ENCODE measurements at regions not wholly inside any gene's neighbourhood (a gene's known extent, or its start where the extent isn't known, plus 50 kb on each side); places are given as distances from the start of the nearest gene placed in this dataset.
A peak's percentile ranks its signal among the peaks of the same experiment; 100 is the strongest.

GRCh38 chr1:5662086-5662743 is 330.0 kb downstream of the NPHP4 start:
- TF ChIP-seq POLR2A (IDR thresholded peaks at IDR 0.05) (no peak), CTCF (IDR thresholded peaks at IDR 0.05) (no peak)
- DNase-seq (ENCODE audit: low spot score in 2 of 2) = peak in 1 of 2 donors; percentile 76
- 78% methylated on average over 9 of the region's 9 CpGs for WGBS, 2 donors
- no peak overlapping the region for H3K4me3 ChIP-seq (ENCODE audit: low read depth, poor library complexity, severe bottlenecking)
- intact Hi-C loops (cut with DNase I; ENCODE audit: low total_unique reads) = no loop called here

GRCh38 chr1:5661196-5662085 is 330.8 kb downstream of the NPHP4 start:
- 80 to 84% methylated on average over 21 to 22 of the region's 24 CpGs for WGBS, 2 donors
- TF ChIP-seq POLR2A (IDR thresholded peaks at IDR 0.05) = no peak
- TF ChIP-seq CTCF (IDR thresholded peaks at IDR 0.05) = no peak
- peak in 1 of 2 donors; percentile 84 for DNase-seq (ENCODE audit: low spot score in 2 of 2)
- intact Hi-C loops (cut with DNase I; ENCODE audit: low total_unique reads) = no loop called here
- H3K4me3 ChIP-seq (ENCODE audit: low read depth, poor library complexity, severe bottlenecking) = no peak overlapping the region

- intact Hi-C loops (cut with DNase I; ENCODE audit: low total_unique reads) = no loop called here
- 24 to 27% methylated on average over 13 of the region's 13 CpGs for WGBS, 2 donors
- no peak overlapping the region for H3K4me3 ChIP-seq (ENCODE audit: low read depth, poor library complexity, severe bottlenecking)
- no peak for TF ChIP-seq CTCF (IDR thresholded peaks at IDR 0.05)
- TF ChIP-seq POLR2A (IDR thresholded peaks at IDR 0.05) = no peak
- peak; percentile 41 to 77 for DNase-seq (ENCODE audit: low spot score in 2 of 2)
Observed at GRCh38 chr1:5660141-5660935, 331.9 kb downstream of the NPHP4 start.

GRCh38 chr1:5659606-5660005 is 332.6 kb downstream of the NPHP4 start:
- TF ChIP-seq CTCF (IDR thresholded peaks at IDR 0.05) (no peak), POLR2A (IDR thresholded peaks at IDR 0.05) (no peak)
- DNase-seq (ENCODE audit: low spot score in 2 of 2) = peak in 1 of 2 donors; percentile 77
- WGBS, 2 donors = 65 to 66% methylated on average over 3 of the region's 3 CpGs
- intact Hi-C loops (cut with DNase I; ENCODE audit: low total_unique reads) = no loop called here
- no peak overlapping the region for H3K4me3 ChIP-seq (ENCODE audit: low read depth, poor library complexity, severe bottlenecking)

- WGBS, 2 donors = 48 to 63% methylated on average over 16 of the region's 16 CpGs
- H3K4me3 ChIP-seq (ENCODE audit: low read depth, poor library complexity, severe bottlenecking) = no peak overlapping the region
- intact Hi-C loops (cut with DNase I; ENCODE audit: low total_unique reads) = no loop called here
- peak; percentile 54 to 84 for DNase-seq (ENCODE audit: low spot score in 2 of 2)
- TF ChIP-seq CTCF (IDR thresholded peaks at IDR 0.05) = no peak
- TF ChIP-seq POLR2A (IDR thresholded peaks at IDR 0.05) = no peak
Observed at GRCh38 chr1:5658340-5659316, 333.6 kb downstream of the NPHP4 start.

Measured in lower leg skin (tissue), 4 donors.